Endothelial cell of umbilical vein (primary cell): ENCODE measurements at regions not wholly inside any gene's neighbourhood (a gene's known extent, or its start where the extent isn't known, plus 50 kb on each side); places are given as distances from the start of the nearest gene placed in this dataset.

Experiments
- BruUV-seq: library from RNA; stranded (reverse); fragments of 400-500 nt; replicated peaks from 2 replicates; lab custom pipeline; 2021; lab: Mats Ljungman, UMichigan
- CTCF ChIA-PET: fragments of 300-600, 350-600 bp; sonication (Branson Sonifier 250); formaldehyde crosslinking; loops from one replicate; lab custom pipeline; 2021; ENCODE audit warnings: antibody characterized with exemption, inconsistent platforms; lab: Charles Lee
- POLR2A ChIA-PET: fragments of 300-600, 350-600 bp; sonication (Branson Sonifier 250); formaldehyde crosslinking; loops from one replicate; lab custom pipeline; 2021; ENCODE audit warnings: antibody characterized with exemption, inconsistent platforms; lab: Charles Lee
- DNase-seq: peaks from one replicate; pipeline ENCODE4 v3.0.0-alpha.2; 2011; ENCODE audit warnings: low read depth, low spot score
- FAIRE-seq: peaks from 2 replicates; lab custom pipeline; 2011; peaks lifted over from hg19 to GRCh38; lab: Jason Lieb, UNC
- H2AFZ ChIP-seq: 2 replicates; pipeline ENCODE4 v1.6.0; 2012; ENCODE audit warnings: low read depth, low read length, control low read depth, inconsistent platforms
- H3K27ac ChIP-seq: 2 replicates; pipeline ENCODE4 v1.5.1; 2011; ENCODE audit warnings: low read depth, mild to moderate bottlenecking, control low read depth, low read length, moderate library complexity; ENCODE audit not compliant: insufficient read depth
- H3K27me3 ChIP-seq, 2 experiments: 2 replicates each; pipeline versions ENCODE4 v1.6.0 to v1.6.1; 2011; ENCODE audit warnings: low read length in 2 of 2, mixed read lengths in 1 of 2; ENCODE audit not compliant: control insufficient read depth in 2 of 2, insufficient read depth in 2 of 2
- H3K36me3 ChIP-seq, 2 experiments: 2 replicates in 1 of 2; 3 replicates in 1 of 2; pipeline ENCODE4 v1.5.1; 2011; ENCODE audit warnings: low read length in 2 of 2, mild to moderate bottlenecking in 1 of 2, moderate library complexity in 1 of 2; ENCODE audit not compliant: control insufficient read depth in 2 of 2, insufficient read depth in 2 of 2; ENCODE audit errors: extremely low read depth in 1 of 2
- H3K4me1 ChIP-seq: 3 replicates; pipeline ENCODE4 v1.5.1; 2011; ENCODE audit warnings: mild to moderate bottlenecking, low read length; ENCODE audit not compliant: control insufficient read depth, insufficient read depth; ENCODE audit errors: extremely low read depth
- H3K4me2 ChIP-seq: 2 replicates; pipeline ENCODE4 v1.6.1; 2011; ENCODE audit warnings: low read length, control low read depth, mixed read lengths; ENCODE audit not compliant: insufficient read depth
- H3K4me3 ChIP-seq, 3 experiments: fragments of 200-600 bp in 1 of 3; sonication (generic), shearing (Covaris generic) in 1 of 3; replicated peaks in 1 of 3; 2 replicates each; pipeline ENCODE4 v1.5.1; 2011 to 2016; ENCODE audit warnings: control low read depth in 3 of 3, low read length in 3 of 3, mild to moderate bottlenecking in 2 of 3, inconsistent platforms in 1 of 3, low read depth in 1 of 3, moderate library complexity in 1 of 3; ENCODE audit not compliant: insufficient read depth in 1 of 3
- H3K79me2 ChIP-seq: 2 replicates; pipeline ENCODE4 v1.6.0; 2012; ENCODE audit warnings: low read length, inconsistent platforms; ENCODE audit not compliant: control insufficient read depth, insufficient read depth
- H3K9ac ChIP-seq: replicated peaks from 2 replicates; pipeline ENCODE3; 2011; ENCODE audit warnings: low read length, control low read depth; ENCODE audit not compliant: insufficient read depth; ENCODE audit errors: extremely low read depth
- H3K9me1 ChIP-seq: replicated peaks from 3 replicates; pipeline ENCODE4 v1.6.0; 2011; ENCODE audit warnings: mild to moderate bottlenecking, low read length; ENCODE audit not compliant: control insufficient read depth, insufficient read depth; ENCODE audit errors: extremely low read depth
- H3K9me3 ChIP-seq: replicated peaks from 2 replicates; pipeline ENCODE4 v1.5.1; 2012; ENCODE audit warnings: low read length, inconsistent platforms; ENCODE audit not compliant: control insufficient read depth, insufficient read depth
- H4K20me1 ChIP-seq: replicated peaks from 2 replicates; pipeline ENCODE3; 2011; ENCODE audit warnings: mild to moderate bottlenecking, low read length; ENCODE audit not compliant: control insufficient read depth, insufficient read depth; ENCODE audit errors: extremely low read depth
- CTCF ChIP-seq, 2 donors: IDR thresholded peaks; 1 replicate in 1 of 2; 2 replicates in 1 of 2; pipeline ENCODE4 v1.5.1; 2011; ENCODE audit warnings: low read length in 2 of 2, mild to moderate bottlenecking in 2 of 2, moderate library complexity in 2 of 2, control low read depth in 1 of 2, inconsistent platforms in 1 of 2, low read depth in 1 of 2; ENCODE audit not compliant: insufficient read depth in 1 of 2; ENCODE audit errors: extremely low read depth in 1 of 2
- EZH2 ChIP-seq: IDR thresholded peaks from 2 replicates; pipeline ENCODE4 v1.6.1; 2012; ENCODE audit warnings: borderline replicate concordance, low read depth, mild to moderate bottlenecking, moderate library complexity, low read length, inconsistent platforms; ENCODE audit not compliant: severe bottlenecking
- FOS ChIP-seq: IDR thresholded peaks from 2 replicates; pipeline ENCODE4 v1.6.1; 2011; ENCODE audit warnings: mild to moderate bottlenecking, low read length, moderate library complexity, borderline replicate concordance; ENCODE audit not compliant: insufficient read depth
- GATA2 ChIP-seq: IDR thresholded peaks from 2 replicates; pipeline ENCODE4 v1.7.0; 2011; ENCODE audit warnings: low read depth, mild to moderate bottlenecking, moderate library complexity, mixed read lengths, low read length; ENCODE audit not compliant: insufficient read length, insufficient read depth
- JUN ChIP-seq: IDR thresholded peaks from 2 replicates; pipeline ENCODE4 v1.6.1; 2011; ENCODE audit warnings: borderline replicate concordance, low read depth; ENCODE audit not compliant: insufficient read length, insufficient read depth
- MAX ChIP-seq: IDR thresholded peaks from 2 replicates; pipeline ENCODE4 v1.6.1; 2011; ENCODE audit not compliant: insufficient read depth, insufficient read length
- MYC ChIP-seq: IDR thresholded peaks from one replicate; pipeline ENCODE4 v1.6.1; 2011; ENCODE audit warnings: mild to moderate bottlenecking, low read depth, low read length
- POLR2A ChIP-seq: IDR thresholded peaks from 2 replicates; pipeline ENCODE4 v1.6.1; 2012; ENCODE audit warnings: low read depth, mild to moderate bottlenecking, control low read depth, low read length
- POLR2AphosphoS5 ChIP-seq: IDR thresholded peaks from 2 replicates; pipeline ENCODE4 v1.6.1; 2012; ENCODE audit warnings: low read depth, mild to moderate bottlenecking, control low read depth, low read length, moderate library complexity; ENCODE audit not compliant: insufficient read depth
- dilution Hi-C: fragments of 300-500 bp; cut with MboI; formaldehyde crosslinking; loops from one replicate; pipeline ENCODE4 v1.15.0; 2019; ENCODE audit warnings: low sequenced_read_pairs; ENCODE audit not compliant: extremely low pct_ligation_motif_present
- intact Hi-C: fragments of 100-400 bp; cut with micrococcal nuclease; formaldehyde crosslinking; loops from one replicate; pipeline ENCODE4 v1.10.0; 2022

GRCh38 chrX:42102586-42103282, 179.4 kb upstream of the CASK start:
- ChIA-PET POLR2A (no interaction called here), CTCF (no interaction called here)
- BruUV-seq = no TSS peak
- H3K9ac ChIP-seq = no peak overlapping the region
- H2AFZ ChIP-seq = no peak overlapping the region
- H3K27ac ChIP-seq = no peak overlapping the region
- DNase-seq (no peak), FAIRE-seq (no peak)
- H3K36me3 ChIP-seq = no peaks in the 10 kb centered on the region
- H3K79me2 ChIP-seq = no peaks in the 10 kb centered on the region
- TF ChIP-seq MYC (no peak), MAX (no peak), POLR2AphosphoS5 (no peak), JUN (no peak), EZH2 (no peak), CTCF (IDR thresholded peaks at IDR 0.05; ENCODE audit: extremely low read depth in 1 of 2, insufficient read depth in 1 of 2, low read depth in 1 of 2, low read length in 2 of 2) (no peak), GATA2 (no peak), POLR2A (no peak), FOS (no peak)
- H3K4me1 ChIP-seq = no peaks in the 10 kb centered on the region
- no peaks in the 10 kb centered on the region for H4K20me1 ChIP-seq
- H3K4me2 ChIP-seq = no peak overlapping the region
- H3K4me3 ChIP-seq = no peak overlapping the region
- dilution Hi-C loops (no loop called here), intact Hi-C loops (no loop called here)
- no peaks in the 10 kb centered on the region for H3K27me3 ChIP-seq
- no peaks in the 10 kb centered on the region for H3K9me1 ChIP-seq
- no peaks in the 10 kb centered on the region for H3K9me3 ChIP-seq
